ENCODE measurements at regions not wholly inside any gene's neighbourhood (a gene's known extent, or its start where the extent isn't known, plus 50 kb on each side); places are given as distances from the start of the nearest gene placed in this dataset.

- TF ChIP-seq CTCF (IDR thresholded peaks at IDR 0.05; ENCODE audit: control extremely low read depth, extremely low read depth), result no peak
- no peak for ATAC-seq (ENCODE audit: insufficient read depth, low FRiP score)
- H3K9ac ChIP-seq (ENCODE audit: insufficient read depth in 1 of 2, low read length in 2 of 2), result no peak overlapping the region
- WGBS, 2 donors, result 87 to 93% methylated on average over 2 of the region's 2 CpGs
- no peaks in the 10 kb centered on the region for H3K27me3 ChIP-seq (ENCODE audit: control insufficient read depth in 3 of 3, insufficient read depth in 3 of 3, low read length in 2 of 3)
- H3K4me1 ChIP-seq (ENCODE audit: control insufficient read depth in 5 of 5, insufficient read depth in 5 of 5, low read length in 5 of 5), result no peaks in the 10 kb centered on the region
- no peak for DNase-seq
- H3K27ac ChIP-seq (ENCODE audit: low read depth in 1 of 2, low read length in 1 of 2), result no peak overlapping the region
- no peak overlapping the region for H3K4me3 ChIP-seq
- H3K9me3 ChIP-seq (ENCODE audit: control insufficient read depth in 4 of 4, insufficient read depth in 3 of 4, low read length in 3 of 4), result peaks cover 0 to 8% (median 0%) of the 10 kb centered on the region in 4 donors
- H3K36me3 ChIP-seq (ENCODE audit: control insufficient read depth in 4 of 4, insufficient read depth in 4 of 4, low read length in 4 of 4), result no peaks in the 10 kb centered on the region
These were observed 461.8 kb upstream of the RIOK2 start for GRCh38 chr5:97644896-97645295.

GRCh38 chr5:97657239-97657638 is 474.2 kb upstream of the RIOK2 start:
- Histone ChIP-seq H3K4me3 (no peak overlapping the region), H3K36me3 (ENCODE audit: control insufficient read depth in 4 of 4, insufficient read depth in 4 of 4, low read length in 4 of 4) (no peaks in the 10 kb centered on the region), H3K9me3 (ENCODE audit: control insufficient read depth in 4 of 4, insufficient read depth in 3 of 4, low read length in 3 of 4) (no peaks in the 10 kb centered on the region), H3K27ac (ENCODE audit: low read depth in 1 of 2, low read length in 1 of 2) (no peak overlapping the region), H3K4me1 (ENCODE audit: control insufficient read depth in 5 of 5, insufficient read depth in 5 of 5, low read length in 5 of 5) (no peaks in the 10 kb centered on the region), H3K9ac (ENCODE audit: insufficient read depth in 1 of 2, low read length in 2 of 2) (no peak overlapping the region), H3K27me3 (ENCODE audit: control insufficient read depth in 3 of 3, insufficient read depth in 3 of 3, low read length in 2 of 3) (no peaks in the 10 kb centered on the region)
- ATAC-seq (ENCODE audit: insufficient read depth, low FRiP score), result no peak
- no peak for DNase-seq
- no peak for TF ChIP-seq CTCF (IDR thresholded peaks at IDR 0.05; ENCODE audit: control extremely low read depth, extremely low read depth)
- WGBS, 2 donors, result 72% methylated on average over 1 of the region's 1 CpG

GRCh38 chr5:97658116-97658900 is 475.3 kb upstream of the RIOK2 start:
- WGBS, 2 donors, result 69 to 80% methylated on average over 4 of the region's 4 CpGs
- H3K4me1 ChIP-seq (ENCODE audit: control insufficient read depth in 5 of 5, insufficient read depth in 5 of 5, low read length in 5 of 5), result no peaks in the 10 kb centered on the region
- no peaks in the 10 kb centered on the region for H3K9me3 ChIP-seq (ENCODE audit: control insufficient read depth in 4 of 4, insufficient read depth in 3 of 4, low read length in 3 of 4)
- no peaks in the 10 kb centered on the region for H3K27me3 ChIP-seq (ENCODE audit: control insufficient read depth in 3 of 3, insufficient read depth in 3 of 3, low read length in 2 of 3)
- no peak for DNase-seq
- H3K27ac ChIP-seq (ENCODE audit: low read depth in 1 of 2, low read length in 1 of 2), result no peak overlapping the region
- TF ChIP-seq CTCF (IDR thresholded peaks at IDR 0.05; ENCODE audit: control extremely low read depth, extremely low read depth), result no peak
- no peak for ATAC-seq (ENCODE audit: insufficient read depth, low FRiP score)
- no peak overlapping the region for H3K9ac ChIP-seq (ENCODE audit: insufficient read depth in 1 of 2, low read length in 2 of 2)
- no peaks in the 10 kb centered on the region for H3K36me3 ChIP-seq (ENCODE audit: control insufficient read depth in 4 of 4, insufficient read depth in 4 of 4, low read length in 4 of 4)
- H3K4me3 ChIP-seq, result no peak overlapping the region

GRCh38 chr5:97666783-97667182 is 483.7 kb upstream of the RIOK2 start:
- no peak for ATAC-seq (ENCODE audit: insufficient read depth, low FRiP score)
- Histone ChIP-seq H3K9me3 (ENCODE audit: control insufficient read depth in 4 of 4, insufficient read depth in 3 of 4, low read length in 3 of 4) (no peaks in the 10 kb centered on the region), H3K4me1 (ENCODE audit: control insufficient read depth in 5 of 5, insufficient read depth in 5 of 5, low read length in 5 of 5) (no peaks in the 10 kb centered on the region), H3K9ac (ENCODE audit: insufficient read depth in 1 of 2, low read length in 2 of 2) (no peak overlapping the region), H3K36me3 (ENCODE audit: control insufficient read depth in 4 of 4, insufficient read depth in 4 of 4, low read length in 4 of 4) (no peaks in the 10 kb centered on the region), H3K27ac (ENCODE audit: low read depth in 1 of 2, low read length in 1 of 2) (no peak overlapping the region), H3K4me3 (no peak overlapping the region), H3K27me3 (ENCODE audit: control insufficient read depth in 3 of 3, insufficient read depth in 3 of 3, low read length in 2 of 3) (no peaks in the 10 kb centered on the region)
- 70 to 81% methylated on average over 2 of the region's 2 CpGs for WGBS, 2 donors
- DNase-seq, result no peak
- no peak for TF ChIP-seq CTCF (IDR thresholded peaks at IDR 0.05; ENCODE audit: control extremely low read depth, extremely low read depth)

Measured in lung (tissue), 11 donors.